Liver (tissue), 8 donors: ENCODE measurements at regions not wholly inside any gene's neighbourhood (a gene's known extent, or its start where the extent isn't known, plus 50 kb on each side); places are given as distances from the start of the nearest gene placed in this dataset.

Experiments
- DNase-seq: peaks from one replicate; pipeline ENCODE4 v3.0.0-alpha.2; 2017; ENCODE audit warnings: low spot score
- H3K27ac ChIP-seq, 2 donors: one replicate each; pipeline ENCODE4 v1.7.0; 2013; ENCODE audit warnings: inconsistent platforms in 2 of 2, low read length in 2 of 2, control low read depth in 1 of 2, low read depth in 1 of 2, mild to moderate bottlenecking in 1 of 2
- H3K27me3 ChIP-seq, 4 donors: one replicate each; pipeline versions ENCODE4 v1.6.1 to v1.7.0; 2013; ENCODE audit warnings: low read length in 3 of 4, inconsistent platforms in 1 of 4, mild to moderate bottlenecking in 1 of 4, moderate library complexity in 1 of 4; ENCODE audit not compliant: control insufficient read depth in 4 of 4, insufficient read depth in 4 of 4
- H3K36me3 ChIP-seq, 4 donors: one replicate each; pipeline versions ENCODE4 v1.6.1 to v1.7.0; 2013; ENCODE audit warnings: low read length in 3 of 4, mild to moderate bottlenecking in 3 of 4, low read depth in 1 of 4, moderate library complexity in 1 of 4; ENCODE audit not compliant: control insufficient read depth in 4 of 4, insufficient read depth in 3 of 4
- H3K4me1 ChIP-seq, 4 donors: one replicate each; pipeline versions ENCODE4 v1.6.1 to v1.7.0; 2013; ENCODE audit warnings: low read length in 3 of 4, mild to moderate bottlenecking in 3 of 4, moderate library complexity in 1 of 4; ENCODE audit not compliant: control insufficient read depth in 4 of 4, insufficient read depth in 4 of 4
- H3K4me3 ChIP-seq, 3 donors: one replicate each; pipeline versions ENCODE4 v1.6.1 to v1.7.0; 2013; ENCODE audit warnings: low read length in 3 of 3, control low read depth in 1 of 3, low read depth in 1 of 3, mild to moderate bottlenecking in 1 of 3
- H3K9ac ChIP-seq, 2 donors: one replicate each; pipeline ENCODE4 v1.7.0; 2013; ENCODE audit warnings: low read length in 2 of 2, mild to moderate bottlenecking in 2 of 2, moderate library complexity in 2 of 2, control low read depth in 1 of 2, low read depth in 1 of 2
- H3K9me3 ChIP-seq, 4 donors: one replicate each; pipeline versions ENCODE4 v1.6.1 to v1.7.0; 2013; ENCODE audit warnings: low read length in 3 of 4; ENCODE audit not compliant: control insufficient read depth in 4 of 4
- ATF3 ChIP-seq: IDR thresholded peaks from 2 replicates; pipeline ENCODE4 v1.6.1; 2016; ENCODE audit warnings: antibody characterized with exemption
- CTCF ChIP-seq: fragments of 150-350 bp; IDR thresholded peaks from 2 replicates; pipeline ENCODE4 v1.5.1; 2017; ENCODE audit warnings: improper control_type of control experiment, low read depth, low read length; ENCODE audit not compliant: missing input control
- EGR1 ChIP-seq, 2 donors: IDR thresholded peaks; 2 replicates each; pipeline ENCODE4 v1.6.1; 2016 to 2018; ENCODE audit warnings: antibody characterized with exemption in 2 of 2, low read depth in 2 of 2
- FOXA1 ChIP-seq: IDR thresholded peaks from 2 replicates; pipeline ENCODE4 v1.6.1; 2016; ENCODE audit warnings: antibody characterized with exemption
- FOXA2 ChIP-seq: IDR thresholded peaks from 2 replicates; pipeline ENCODE4 v1.6.1; 2016; ENCODE audit warnings: antibody characterized with exemption
- GABPA ChIP-seq, 2 donors: IDR thresholded peaks in 1 of 2; conservative IDR thresholded peaks in 1 of 2; 2 replicates each; pipeline ENCODE4 v1.6.1; 2016; ENCODE audit warnings: antibody characterized with exemption in 2 of 2, mild to moderate bottlenecking in 1 of 2, moderate library complexity in 1 of 2
- HNF4A ChIP-seq, 2 donors: conservative IDR thresholded peaks; 2 replicates each; pipeline ENCODE4 v1.6.1; 2016; ENCODE audit warnings: antibody characterized with exemption in 2 of 2, mild to moderate bottlenecking in 2 of 2
- HNF4G ChIP-seq: IDR thresholded peaks from 2 replicates; pipeline ENCODE4 v1.6.1; 2016; ENCODE audit warnings: antibody characterized with exemption
- JUND ChIP-seq, 2 donors: IDR thresholded peaks; 2 replicates each; pipeline ENCODE4 v1.6.1; 2016; ENCODE audit warnings: antibody characterized with exemption in 2 of 2
- MAX ChIP-seq: IDR thresholded peaks from 2 replicates; pipeline ENCODE4 v1.6.1; 2016; ENCODE audit warnings: antibody characterized with exemption
- NR2F2 ChIP-seq: IDR thresholded peaks from 2 replicates; pipeline ENCODE4 v1.6.1; 2016; ENCODE audit warnings: antibody characterized with exemption
- RAD21 ChIP-seq, 2 donors: IDR thresholded peaks; 2 replicates each; pipeline ENCODE4 v1.6.1; 2016; ENCODE audit warnings: antibody characterized with exemption in 2 of 2, mild to moderate bottlenecking in 2 of 2
- REST ChIP-seq: IDR thresholded peaks from 2 replicates; pipeline ENCODE4 v1.6.1; 2016; ENCODE audit warnings: antibody characterized with exemption, mild to moderate bottlenecking
- RXRA ChIP-seq, 2 donors: IDR thresholded peaks; 2 replicates each; pipeline ENCODE4 v1.6.1; 2017 to 2018; ENCODE audit warnings: antibody characterized with exemption in 2 of 2, mild to moderate bottlenecking in 1 of 2
- SP1 ChIP-seq: IDR thresholded peaks from 2 replicates; pipeline ENCODE4 v1.6.1; 2018; ENCODE audit warnings: antibody characterized with exemption, mild to moderate bottlenecking
- TAF1 ChIP-seq: conservative IDR thresholded peaks from 2 replicates; pipeline ENCODE4 v1.6.1; 2016; ENCODE audit warnings: antibody characterized with exemption, mild to moderate bottlenecking
- YY1 ChIP-seq: IDR thresholded peaks from 2 replicates; pipeline ENCODE4 v1.6.1; 2016; ENCODE audit warnings: antibody characterized with exemption, mild to moderate bottlenecking
- ZBTB33 ChIP-seq: IDR thresholded peaks from 2 replicates; pipeline ENCODE4 v1.6.1; 2016; ENCODE audit warnings: antibody characterized with exemption
- WGBS: extraction: QIAGEN DNeasy Blood & Tissue Kit; methylation state at CpG from one replicate; pipeline ENCODE4 v1.1.7; 2013; 5-methylcytosine and 5-hydroxymethylcytosine counted together
- donor health status: healthy.
- donor health status: healthy.
- donor health status: healthy.
- donor health status: healthy.
- donor health status: healthy.

- no peak for DNase-seq
Measured at GRCh38 chr3:13261104-13261830, 158.9 kb downstream of the NUP210 start.

More at GRCh38 chr3:13261104-13261830, 158.9 kb downstream of the NUP210 start:
- Histone ChIP-seq H3K4me1 (peaks cover 30 to 53% (median 40%) of the 10 kb centered on the region in 4 donors), H3K9me3 (no peaks in the 10 kb centered on the region), H3K27me3 (no peaks in the 10 kb centered on the region), H3K36me3 (no peaks in the 10 kb centered on the region), H3K4me3 (no peak overlapping the region), H3K27ac (peak overlapping the region; percentile 81 to 86), H3K9ac (no peak overlapping the region)
- TF ChIP-seq YY1 (peak; percentile 18), HNF4G (peak; percentile 61), FOXA2 (no peak), RXRA (IDR thresholded peaks at IDR 0.05) (peak; percentile 84 to 85), ZBTB33 (no peak), NR2F2 (no peak), MAX (no peak), GABPA (IDR thresholded peaks at IDR 0.05 in 1 of 2, conservative IDR thresholded peaks at IDR 0.05 in 1 of 2) (peak in 1 of 2 donors; percentile 18), FOXA1 (no peak), EGR1 (IDR thresholded peaks at IDR 0.05; ENCODE audit: low read depth in 2 of 2) (no peak), JUND (IDR thresholded peaks at IDR 0.05) (no peak), HNF4A (conservative IDR thresholded peaks at IDR 0.05) (peak; percentile 84 to 89), ATF3 (no peak), CTCF (no peak), REST (no peak), RAD21 (IDR thresholded peaks at IDR 0.05) (peak in 1 of 2 donors; percentile 23), SP1 (peak; percentile 68), TAF1 (no peak)
- WGBS: 67% methylated on average over 15 of the region's 15 CpGs
